Osteocyte (in vitro differentiated cells): ENCODE measurements at regions not wholly inside any gene's neighbourhood (a gene's known extent, or its start where the extent isn't known, plus 50 kb on each side); places are given as distances from the start of the nearest gene placed in this dataset.

Source experiments
- DNase-seq: peaks from one replicate; pipeline ENCODE4 v3.0.0; 2021; ENCODE audit warnings: mixed read lengths; ENCODE audit not compliant: unreplicated experiment; ENCODE audit errors: extremely low spot score
- H3K27ac Mint-ChIP-seq: one replicate; pipeline ENCODE4 v1.8.0; 2021; ENCODE audit warnings: mild to moderate bottlenecking, mixed read lengths; ENCODE audit not compliant: unreplicated experiment
- H3K27me3 Mint-ChIP-seq: one replicate; pipeline ENCODE4 v1.8.0; 2021; ENCODE audit warnings: mixed read lengths; ENCODE audit not compliant: unreplicated experiment
- H3K36me3 Mint-ChIP-seq: one replicate; pipeline ENCODE4 v1.8.0; 2021; ENCODE audit warnings: mixed read lengths; ENCODE audit not compliant: unreplicated experiment
- H3K4me1 Mint-ChIP-seq: one replicate; pipeline ENCODE4 v1.8.0; 2021; ENCODE audit warnings: mixed read lengths; ENCODE audit not compliant: unreplicated experiment
- H3K4me3 Mint-ChIP-seq: one replicate; pipeline ENCODE4 v1.8.0; 2021; ENCODE audit warnings: mild to moderate bottlenecking, moderate library complexity, mixed read lengths; ENCODE audit not compliant: unreplicated experiment
- H3K9me3 Mint-ChIP-seq: one replicate; pipeline ENCODE4 v1.8.0; 2021; ENCODE audit warnings: mixed read lengths; ENCODE audit not compliant: unreplicated experiment
- TF ChIP-seq, protein P1 (sequence below): fragments of 200-600 bp; sonication (generic); IDR thresholded peaks from 2 replicates; pipeline ENCODE4 v1.5.0; 2021; ENCODE audit warnings: antibody characterized with exemption, mild to moderate bottlenecking, moderate library complexity

- Mint-ChIP-seq H3K36me3 (no peaks in the 10 kb centered on the region), H3K9me3 (no peaks in the 10 kb centered on the region), H3K4me1 (no peaks in the 10 kb centered on the region), H3K27ac (no peak overlapping the region), H3K4me3 (no peak overlapping the region), H3K27me3 (peaks cover 2% of the 10 kb centered on the region)
- DNase-seq: no peak
- TF ChIP-seq, protein P1, sequence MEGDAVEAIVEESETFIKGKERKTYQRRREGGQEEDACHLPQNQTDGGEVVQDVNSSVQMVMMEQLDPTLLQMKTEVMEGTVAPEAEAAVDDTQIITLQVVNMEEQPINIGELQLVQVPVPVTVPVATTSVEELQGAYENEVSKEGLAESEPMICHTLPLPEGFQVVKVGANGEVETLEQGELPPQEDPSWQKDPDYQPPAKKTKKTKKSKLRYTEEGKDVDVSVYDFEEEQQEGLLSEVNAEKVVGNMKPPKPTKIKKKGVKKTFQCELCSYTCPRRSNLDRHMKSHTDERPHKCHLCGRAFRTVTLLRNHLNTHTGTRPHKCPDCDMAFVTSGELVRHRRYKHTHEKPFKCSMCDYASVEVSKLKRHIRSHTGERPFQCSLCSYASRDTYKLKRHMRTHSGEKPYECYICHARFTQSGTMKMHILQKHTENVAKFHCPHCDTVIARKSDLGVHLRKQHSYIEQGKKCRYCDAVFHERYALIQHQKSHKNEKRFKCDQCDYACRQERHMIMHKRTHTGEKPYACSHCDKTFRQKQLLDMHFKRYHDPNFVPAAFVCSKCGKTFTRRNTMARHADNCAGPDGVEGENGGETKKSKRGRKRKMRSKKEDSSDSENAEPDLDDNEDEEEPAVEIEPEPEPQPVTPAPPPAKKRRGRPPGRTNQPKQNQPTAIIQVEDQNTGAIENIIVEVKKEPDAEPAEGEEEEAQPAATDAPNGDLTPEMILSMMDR: no peak
Observed at GRCh38 chr1:209157546-209158249, 425.8 kb upstream of the CAMK1G start.

GRCh38 chr1:209158851-209159250 is 424.7 kb upstream of the CAMK1G start:
- Mint-ChIP-seq H3K27me3 (no peaks in the 10 kb centered on the region), H3K36me3 (no peaks in the 10 kb centered on the region), H3K9me3 (no peaks in the 10 kb centered on the region), H3K4me1 (no peaks in the 10 kb centered on the region), H3K4me3 (no peak overlapping the region), H3K27ac (no peak overlapping the region)
- TF ChIP-seq, protein P1: no peak
- no peak for DNase-seq

GRCh38 chr1:209160230-209160629 is 423.3 kb upstream of the CAMK1G start:
- Mint-ChIP-seq H3K27me3 (no peaks in the 10 kb centered on the region), H3K36me3 (no peaks in the 10 kb centered on the region), H3K4me3 (no peak overlapping the region), H3K27ac (no peak overlapping the region), H3K9me3 (no peaks in the 10 kb centered on the region), H3K4me1 (no peaks in the 10 kb centered on the region)
- DNase-seq: no peak
- TF ChIP-seq, protein P1: no peak

GRCh38 chr1:209162651-209163050 is 420.9 kb upstream of the CAMK1G start:
- Mint-ChIP-seq H3K4me1 (no peaks in the 10 kb centered on the region), H3K4me3 (no peak overlapping the region), H3K36me3 (no peaks in the 10 kb centered on the region), H3K9me3 (peaks cover 4% of the 10 kb centered on the region), H3K27ac (no peak overlapping the region), H3K27me3 (no peaks in the 10 kb centered on the region)
- TF ChIP-seq, protein P1: no peak
- DNase-seq: no peak

DNA sequence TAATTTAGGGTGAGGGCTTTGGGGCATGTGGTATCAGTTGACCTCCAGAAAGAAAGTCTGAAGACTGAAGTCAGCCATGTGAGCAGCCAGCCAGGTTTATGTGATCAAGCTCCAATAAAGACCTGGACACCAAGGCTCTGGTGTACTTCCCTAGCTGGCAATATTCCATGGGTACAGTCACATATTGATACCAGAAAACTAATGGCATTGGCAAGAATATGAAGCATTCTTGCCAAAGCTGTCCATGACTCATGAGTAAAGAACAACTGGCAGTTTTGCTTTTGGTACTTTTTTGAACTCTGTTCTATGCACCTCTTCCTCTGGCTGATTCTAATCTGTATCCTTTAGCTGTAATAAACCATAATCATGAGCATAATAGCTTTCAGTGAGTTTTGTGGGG is 415.3 kb upstream of the CAMK1G start:
- TF ChIP-seq, protein P1: no peak
- H3K27ac Mint-ChIP-seq: no peak overlapping the region
- no peak for DNase-seq

More for the DNA sequence above, 415.3 kb upstream of the CAMK1G start:
- no peaks in the 10 kb centered on the region for H3K4me1 Mint-ChIP-seq
- H3K36me3 Mint-ChIP-seq: no peaks in the 10 kb centered on the region
- H3K27me3 Mint-ChIP-seq: no peaks in the 10 kb centered on the region
- no peak overlapping the region for H3K4me3 Mint-ChIP-seq
- H3K9me3 Mint-ChIP-seq: peaks cover 10% of the 10 kb centered on the region
